ENCODE measurements at regions not wholly inside any gene's neighbourhood (a gene's known extent, or its start where the extent isn't known, plus 50 kb on each side); places are given as distances from the start of the nearest gene placed in this dataset.

- Histone ChIP-seq H3K36me3 (ENCODE audit: insufficient read depth, low read length) (no peaks in the 10 kb centered on the region), H3K4me2 (ENCODE audit: low read depth, low read length, poor library complexity, severe bottlenecking) (no peak overlapping the region)
- TF ChIP-seq EZH2phosphoT487 (IDR thresholded peaks at IDR 0.05; ENCODE audit: borderline replicate concordance) (no peak), CTCF (conservative IDR thresholded peaks at IDR 0.05; ENCODE audit: low read length) (no peak)
These were observed 314.7 kb downstream of the AMY1C start for GRCh38 chr1:104064399-104064798.

GRCh38 chr1:104072915-104073371 is 323.2 kb downstream of the AMY1C start:
- no peaks in the 10 kb centered on the region for H3K9me2 ChIP-seq (replicated peaks; ENCODE audit: low read depth, low read length)
- no peak overlapping the region for H3K9ac ChIP-seq (ENCODE audit: low read depth, low read length, poor library complexity, severe bottlenecking)
- H4K20me1 ChIP-seq (ENCODE audit: insufficient read depth, low read length, poor library complexity, severe bottlenecking) = no peaks in the 10 kb centered on the region
- H3K27me3 ChIP-seq (ENCODE audit: insufficient read depth, low read length, poor library complexity, severe bottlenecking) = no peaks in the 10 kb centered on the region
- H2AFZ ChIP-seq (ENCODE audit: low read length) = no peak overlapping the region
- no peaks in the 10 kb centered on the region for H3K36me3 ChIP-seq (ENCODE audit: insufficient read depth, low read length)
- H3K79me2 ChIP-seq (ENCODE audit: insufficient read depth, low read length) = no peaks in the 10 kb centered on the region
- H3K4me1 ChIP-seq (ENCODE audit: insufficient read depth, low read length, poor library complexity, severe bottlenecking) = no peaks in the 10 kb centered on the region
- H3K4me3 ChIP-seq (ENCODE audit: low read length, poor library complexity, severe bottlenecking) = no peak overlapping the region
- H3F3A ChIP-seq (ENCODE audit: low read depth) = no peaks in the 10 kb centered on the region
- no peaks in the 10 kb centered on the region for H3K9me3 ChIP-seq (ENCODE audit: insufficient read depth, low read depth, low read length)
- no peak for TF ChIP-seq CTCF (conservative IDR thresholded peaks at IDR 0.05; ENCODE audit: low read length)
- no peak for TF ChIP-seq EZH2phosphoT487 (IDR thresholded peaks at IDR 0.05; ENCODE audit: borderline replicate concordance)
- H3K4me2 ChIP-seq (ENCODE audit: low read depth, low read length, poor library complexity, severe bottlenecking) = no peak overlapping the region

More at GRCh38 chr1:104064399-104064798, 314.7 kb downstream of the AMY1C start:
- no peak overlapping the region for H2AFZ ChIP-seq (ENCODE audit: low read length)
- H3F3A ChIP-seq (ENCODE audit: low read depth) = no peaks in the 10 kb centered on the region
- no peaks in the 10 kb centered on the region for H3K4me1 ChIP-seq (ENCODE audit: insufficient read depth, low read length, poor library complexity, severe bottlenecking)
- no peak overlapping the region for H3K4me3 ChIP-seq (ENCODE audit: low read length, poor library complexity, severe bottlenecking)
- no peak overlapping the region for H3K9ac ChIP-seq (ENCODE audit: low read depth, low read length, poor library complexity, severe bottlenecking)
- H3K9me2 ChIP-seq (replicated peaks; ENCODE audit: low read depth, low read length) = no peaks in the 10 kb centered on the region
- no peaks in the 10 kb centered on the region for H3K27me3 ChIP-seq (ENCODE audit: insufficient read depth, low read length, poor library complexity, severe bottlenecking)
- H3K9me3 ChIP-seq (ENCODE audit: insufficient read depth, low read depth, low read length) = no peaks in the 10 kb centered on the region
- H4K20me1 ChIP-seq (ENCODE audit: insufficient read depth, low read length, poor library complexity, severe bottlenecking) = no peaks in the 10 kb centered on the region
- H3K79me2 ChIP-seq (ENCODE audit: insufficient read depth, low read length) = no peaks in the 10 kb centered on the region

- Histone ChIP-seq H3K4me3 (ENCODE audit: low read length, poor library complexity, severe bottlenecking) (no peak overlapping the region), H4K20me1 (ENCODE audit: insufficient read depth, low read length, poor library complexity, severe bottlenecking) (no peaks in the 10 kb centered on the region), H3K27me3 (ENCODE audit: insufficient read depth, low read length, poor library complexity, severe bottlenecking) (no peaks in the 10 kb centered on the region), H3K9me3 (ENCODE audit: insufficient read depth, low read depth, low read length) (no peaks in the 10 kb centered on the region), H3K4me2 (ENCODE audit: low read depth, low read length, poor library complexity, severe bottlenecking) (no peak overlapping the region), H3K9me2 (replicated peaks; ENCODE audit: low read depth, low read length) (no peaks in the 10 kb centered on the region), H3K79me2 (ENCODE audit: insufficient read depth, low read length) (no peaks in the 10 kb centered on the region), H3K4me1 (ENCODE audit: insufficient read depth, low read length, poor library complexity, severe bottlenecking) (no peaks in the 10 kb centered on the region), H2AFZ (ENCODE audit: low read length) (no peak overlapping the region), H3K36me3 (ENCODE audit: insufficient read depth, low read length) (no peaks in the 10 kb centered on the region), H3F3A (ENCODE audit: low read depth) (no peaks in the 10 kb centered on the region), H3K9ac (ENCODE audit: low read depth, low read length, poor library complexity, severe bottlenecking) (no peak overlapping the region)
- TF ChIP-seq CTCF (conservative IDR thresholded peaks at IDR 0.05; ENCODE audit: low read length) = no peak
- no peak for TF ChIP-seq EZH2phosphoT487 (IDR thresholded peaks at IDR 0.05; ENCODE audit: borderline replicate concordance)
These were observed 323.8 kb downstream of the AMY1C start for GRCh38 chr1:104073463-104073902.
